Stimulated activated CD8-positive, alpha-beta memory T cell treated with anti-CD3 and anti-CD28 coated beads, Interleukin-4, amount 100 ng/mL, for 1 hour (primary cell): ENCODE measurements at regions not wholly inside any gene's neighbourhood (a gene's known extent, or its start where the extent isn't known, plus 50 kb on each side); places are given as distances from the start of the nearest gene placed in this dataset.

Experiments
- DNase-seq, 2 donors: peaks; one replicate each; pipeline ENCODE4 v3.0.0-alpha.2; 2020; ENCODE audit warnings: low read depth in 2 of 2, low spot score in 1 of 2

DNA sequence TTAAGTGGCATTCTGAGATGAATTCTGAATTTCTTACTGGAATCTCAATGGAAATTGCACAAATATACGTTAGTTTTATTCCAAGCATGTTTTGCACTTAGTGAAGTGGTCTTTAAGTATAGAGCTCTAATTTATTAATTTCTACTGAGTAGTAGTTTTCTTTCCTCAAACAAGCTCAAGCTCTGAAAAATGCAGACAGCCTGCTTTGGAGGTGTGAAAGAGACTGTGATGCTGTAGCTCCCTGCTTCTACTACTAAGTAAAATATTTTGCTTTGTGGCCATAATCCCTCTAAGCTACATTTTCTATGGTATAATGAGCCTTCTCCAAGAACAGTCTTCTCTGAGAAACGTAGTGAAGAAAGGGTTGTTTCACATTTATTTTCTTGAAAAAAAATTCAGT, 243.5 kb upstream of the HS3ST5 start:
- no peak for DNase-seq

DNA sequence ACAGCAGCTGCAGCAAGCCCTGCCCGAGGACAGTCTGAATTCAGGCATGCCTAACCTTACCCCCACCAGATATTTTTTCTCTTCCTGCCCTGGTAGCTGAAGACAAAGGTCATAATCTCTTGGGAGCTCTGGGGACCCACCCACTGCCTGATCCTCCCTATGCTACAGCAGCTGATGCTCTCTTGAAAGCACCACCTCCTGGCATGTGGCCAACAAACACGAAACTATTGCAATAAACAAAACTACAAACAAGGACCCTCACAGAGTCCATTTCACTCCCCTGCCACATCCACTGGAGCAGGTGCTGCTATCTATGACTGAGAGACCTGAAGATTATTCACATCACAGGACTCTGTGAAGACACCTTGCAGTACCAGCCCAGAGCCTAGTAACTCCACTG, 238.5 kb upstream of the HS3ST5 start:
- DNase-seq = no peak

DNA sequence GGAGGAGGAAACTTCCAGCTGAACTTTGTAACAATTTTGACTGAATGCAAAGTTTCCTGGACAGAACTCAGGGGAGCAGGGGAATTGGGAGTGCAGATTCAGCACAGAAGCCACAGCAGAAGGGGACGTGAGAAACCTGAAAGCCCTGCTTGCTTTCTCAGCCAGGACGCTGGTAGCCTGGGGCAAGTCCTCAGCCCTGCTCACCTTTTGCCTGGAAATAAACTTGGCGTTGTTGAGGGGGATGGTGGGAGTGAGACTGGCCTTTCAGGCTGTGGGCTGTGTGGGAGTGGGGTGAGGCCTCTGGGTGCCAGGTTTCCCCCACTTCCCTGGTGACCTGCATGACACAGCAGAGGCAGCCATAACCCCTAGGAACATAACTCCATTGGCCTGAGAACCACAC, 238.1 kb upstream of the HS3ST5 start:
- DNase-seq = no peak

DNA sequence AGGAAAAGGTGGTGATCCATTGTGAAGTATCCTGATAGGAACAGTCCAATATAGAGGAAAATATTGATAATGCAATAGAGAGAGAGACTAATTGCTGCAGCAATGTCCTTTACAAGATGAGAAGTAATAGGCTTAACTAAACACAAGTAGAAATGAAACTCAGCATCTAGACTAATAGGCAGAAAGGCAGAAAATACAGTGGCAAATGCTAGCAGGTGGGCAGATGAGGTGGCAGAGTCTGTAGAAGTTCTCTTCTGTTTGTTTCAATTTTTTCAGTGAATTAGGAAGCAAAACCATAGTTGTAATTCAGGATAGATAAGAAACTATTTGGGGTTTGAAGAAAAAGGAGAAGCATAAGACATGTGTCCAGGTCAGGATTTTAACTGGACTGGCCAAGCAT, 236.7 kb upstream of the HS3ST5 start:
- DNase-seq = no peak

DNA sequence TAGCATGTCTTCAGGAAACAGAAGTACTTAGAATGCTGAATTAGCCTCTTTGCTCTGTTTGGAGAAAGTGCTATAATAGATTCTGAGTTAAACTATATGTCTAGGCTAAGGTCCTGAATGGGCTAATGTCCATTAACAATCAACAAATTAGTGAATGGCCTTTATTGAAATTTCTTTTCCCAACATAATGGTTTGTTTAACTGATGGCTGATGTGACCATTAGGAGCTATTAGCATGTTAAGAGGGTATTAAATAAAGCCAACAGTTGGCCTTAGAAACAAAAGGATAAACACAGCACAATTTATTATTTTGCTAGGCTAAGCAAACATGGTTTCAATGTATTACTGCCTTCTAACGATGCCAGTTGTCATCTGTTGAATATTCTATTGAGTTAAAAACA, 234.3 kb upstream of the HS3ST5 start:
- no peak for DNase-seq

DNA sequence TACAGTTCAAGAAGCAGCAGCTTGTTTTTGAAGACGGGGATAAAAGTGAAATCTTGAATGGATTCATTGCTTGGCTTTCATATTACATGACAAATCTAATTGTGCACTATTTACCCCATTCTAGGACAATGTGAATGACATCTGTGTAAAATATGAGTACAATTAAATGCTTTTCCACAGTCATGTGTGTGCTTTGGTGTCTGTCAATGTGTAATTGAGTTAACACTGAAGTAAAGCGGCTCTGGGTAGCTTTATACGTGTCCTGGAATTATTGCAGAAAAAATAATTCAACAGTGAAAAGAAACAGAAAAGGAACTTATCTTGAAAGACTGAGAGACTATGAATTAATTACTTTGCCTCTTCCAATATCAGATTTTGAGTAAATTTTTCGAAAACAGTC, 233.5 kb upstream of the HS3ST5 start:
- no peak for DNase-seq

DNA sequence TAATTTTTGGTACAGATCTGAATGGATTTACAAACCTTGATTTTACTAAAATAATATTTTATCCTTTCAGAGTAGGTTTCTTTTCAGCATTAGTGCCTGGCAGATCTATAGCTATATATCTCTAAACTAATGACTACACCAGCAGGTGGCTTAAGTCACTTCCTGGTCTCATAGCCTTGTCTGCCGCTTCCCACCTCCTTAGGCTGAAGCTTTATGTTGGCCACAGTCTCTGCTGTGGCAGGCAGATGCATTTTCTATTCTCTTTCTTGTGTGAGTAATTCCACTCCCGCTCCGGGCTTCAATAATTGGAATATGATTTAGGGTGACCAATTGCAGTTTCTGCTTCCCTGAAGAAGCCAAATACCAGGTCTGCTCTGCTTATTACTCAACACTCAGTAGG, 226.8 kb upstream of the HS3ST5 start:
- no peak for DNase-seq

DNA sequence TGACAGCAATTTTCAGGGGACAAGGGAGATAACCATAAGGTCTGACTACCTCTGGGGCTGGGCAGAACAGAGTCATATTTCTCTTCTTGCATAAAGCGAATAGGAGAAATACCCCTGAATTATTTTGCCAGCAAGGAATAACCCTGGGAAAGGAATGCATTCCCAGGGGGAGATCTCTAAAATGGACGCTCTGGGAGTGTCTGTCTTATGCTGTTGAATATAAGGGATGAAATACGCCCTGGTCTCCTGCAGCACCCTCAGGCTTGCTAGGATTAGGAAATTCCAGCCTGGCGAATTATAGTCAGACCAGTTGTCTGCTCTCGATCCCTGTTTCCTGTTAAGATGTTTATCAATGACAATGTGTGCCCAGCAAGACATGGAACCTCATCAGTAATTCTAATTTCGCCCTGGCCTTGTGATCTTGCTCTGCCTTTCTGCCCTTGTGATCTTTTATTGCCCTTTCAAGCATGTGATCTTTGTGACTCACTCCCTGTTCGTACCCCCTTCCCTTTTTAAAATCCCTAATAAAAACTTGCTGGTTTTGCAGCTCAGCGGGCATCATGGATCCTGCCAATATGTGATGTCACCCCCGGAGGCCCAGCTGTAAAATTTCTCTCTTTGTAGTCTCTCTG, 221.6 kb upstream of the HS3ST5 start:
- DNase-seq = no peak

DNA sequence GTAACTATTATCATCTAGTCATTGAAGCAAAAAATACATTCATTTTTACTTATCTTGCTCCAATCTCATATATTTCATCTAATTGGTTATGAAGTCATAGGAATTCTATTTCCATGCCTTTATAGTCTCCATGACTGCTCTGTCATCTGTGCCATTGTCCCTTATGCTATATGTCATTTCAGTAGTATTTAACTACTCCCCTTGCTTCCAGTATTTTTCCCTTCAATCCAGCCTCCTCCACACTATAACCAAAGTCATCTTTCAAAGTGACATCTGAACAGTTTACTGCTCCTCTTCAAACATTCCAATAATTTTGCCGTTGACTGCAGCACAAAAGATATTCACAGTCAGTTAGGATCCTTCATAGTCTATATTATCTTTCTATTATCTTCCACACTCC, 216.6 kb upstream of the HS3ST5 start:
- no peak for DNase-seq

DNA sequence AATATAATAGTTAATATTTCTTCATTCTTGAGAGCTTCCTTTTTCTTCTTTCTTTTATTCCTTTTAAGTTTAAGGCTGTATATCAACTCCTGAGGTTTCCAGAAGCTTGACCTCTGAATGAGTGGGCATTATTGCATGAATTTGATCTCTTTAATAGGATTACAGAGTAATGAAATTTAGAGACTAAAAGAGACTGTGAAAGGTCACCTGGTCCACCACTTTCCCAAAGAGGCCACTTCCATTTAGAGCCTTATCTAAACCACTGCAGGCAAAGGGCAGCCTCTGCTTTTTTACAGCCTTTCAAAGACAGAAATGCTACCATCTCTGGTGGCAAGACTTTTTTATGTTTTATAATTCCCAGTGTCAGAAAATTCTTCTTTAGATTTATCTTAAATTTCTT, 215.3 kb upstream of the HS3ST5 start:
- no peak for DNase-seq

DNA sequence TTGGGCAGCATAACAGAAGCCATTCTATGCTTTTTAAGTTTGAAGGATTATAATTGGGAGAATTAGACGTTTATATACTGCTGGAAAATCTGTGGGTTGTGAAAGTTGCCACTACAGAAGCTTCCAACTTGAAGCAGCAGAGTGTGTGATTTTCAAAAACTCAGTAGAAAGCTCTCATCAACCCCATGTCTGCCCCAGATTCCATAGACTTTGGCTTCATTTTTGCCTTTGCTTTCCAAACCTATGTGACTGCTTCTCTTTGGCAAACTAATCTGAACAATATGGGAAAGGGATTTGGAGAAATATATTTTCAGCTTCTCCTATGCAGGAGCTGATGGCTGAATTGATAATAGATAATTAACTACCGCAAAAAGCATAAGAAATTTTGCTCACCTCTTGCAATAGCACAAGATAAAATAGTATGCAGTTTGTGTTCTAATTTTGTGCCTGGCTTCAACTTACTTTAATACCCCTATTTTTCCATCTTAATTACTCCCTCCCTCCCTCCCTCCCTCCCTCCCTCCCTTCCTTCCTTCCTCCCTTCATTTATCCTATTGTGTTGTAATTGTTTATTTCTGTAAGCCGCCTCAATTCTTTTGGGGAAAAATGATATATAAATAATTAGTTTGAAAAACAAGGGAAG, 214.1 kb upstream of the HS3ST5 start:
- DNase-seq = no peak

DNA sequence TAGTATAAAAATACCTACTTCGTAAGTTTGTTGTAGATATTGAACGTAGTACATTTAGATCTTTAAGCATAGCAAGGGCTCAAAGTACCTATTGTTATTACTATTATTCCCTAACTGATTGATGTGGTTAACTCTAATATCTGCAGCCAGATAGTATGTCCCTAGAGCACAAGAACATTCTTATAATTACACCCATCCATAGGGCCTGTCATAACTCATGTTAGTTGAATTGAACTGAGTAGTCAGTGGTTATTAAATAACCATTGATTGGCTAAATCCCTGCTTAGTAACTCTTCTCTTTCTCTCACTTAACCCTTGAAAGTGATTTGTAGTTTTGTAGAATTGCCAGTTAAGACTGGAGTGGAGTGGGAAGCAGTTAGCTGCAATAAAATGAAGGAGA, 207.5 kb upstream of the HS3ST5 start:
- DNase-seq = no peak

DNA sequence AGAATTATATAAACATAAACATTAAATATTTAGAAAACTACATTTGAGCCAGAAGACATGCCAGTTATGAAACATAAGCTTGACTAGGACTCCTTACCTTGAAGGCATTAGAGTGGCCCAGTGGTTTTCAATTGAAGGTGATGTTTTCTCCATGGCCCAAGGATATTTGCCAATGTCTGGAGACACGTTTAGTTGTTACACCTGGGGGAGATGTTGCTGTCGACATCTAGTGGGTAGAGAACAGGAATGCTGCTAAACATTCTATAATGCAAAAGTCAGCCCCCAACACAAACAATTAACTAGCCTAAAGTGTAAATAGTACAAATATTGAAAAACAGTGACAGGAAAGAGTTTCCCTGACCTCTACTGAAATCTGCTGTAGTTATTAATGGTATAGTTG, 200.9 kb upstream of the HS3ST5 start:
- DNase-seq = no peak

DNA sequence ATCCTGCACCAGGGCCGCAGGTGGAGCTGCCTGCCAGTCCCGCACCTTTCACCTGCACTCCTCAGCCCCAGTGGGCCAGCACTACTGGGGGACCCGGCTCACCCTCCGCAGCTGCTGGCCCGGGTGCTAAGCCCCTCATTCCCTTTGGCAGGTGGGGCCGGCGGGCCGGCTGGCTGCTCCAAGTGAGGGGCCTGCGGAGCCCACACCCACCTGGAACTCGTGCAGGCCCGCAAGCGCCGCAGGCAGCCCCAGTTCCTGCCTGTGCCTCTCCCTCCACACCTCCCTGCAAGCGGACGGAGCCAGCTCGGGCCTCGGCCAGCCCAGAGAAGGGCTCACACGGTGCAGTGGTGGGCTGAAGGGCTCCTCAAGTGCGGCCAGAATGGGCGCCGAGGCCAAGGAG, 199.0 kb upstream of the HS3ST5 start:
- no peak for DNase-seq

DNA sequence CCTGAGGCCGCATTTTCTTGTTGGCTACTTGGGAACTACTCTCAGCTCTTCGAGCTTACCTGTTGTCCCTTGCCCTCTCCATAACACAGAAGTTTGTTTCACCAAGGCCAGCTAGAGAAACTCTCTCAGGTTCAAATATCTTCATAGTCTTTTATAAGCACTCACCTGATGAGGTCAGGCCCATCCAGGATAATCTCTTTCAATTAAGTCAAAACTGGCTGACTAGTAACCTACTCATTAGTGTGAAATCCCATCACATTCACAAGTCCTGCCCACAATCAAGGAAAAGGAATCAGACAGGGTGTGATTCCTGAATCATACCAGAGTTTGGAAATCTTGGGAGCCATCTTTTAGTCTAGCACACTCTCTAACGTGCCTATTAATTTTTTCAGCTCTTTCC, 195.2 kb upstream of the HS3ST5 start:
- no peak for DNase-seq

DNA sequence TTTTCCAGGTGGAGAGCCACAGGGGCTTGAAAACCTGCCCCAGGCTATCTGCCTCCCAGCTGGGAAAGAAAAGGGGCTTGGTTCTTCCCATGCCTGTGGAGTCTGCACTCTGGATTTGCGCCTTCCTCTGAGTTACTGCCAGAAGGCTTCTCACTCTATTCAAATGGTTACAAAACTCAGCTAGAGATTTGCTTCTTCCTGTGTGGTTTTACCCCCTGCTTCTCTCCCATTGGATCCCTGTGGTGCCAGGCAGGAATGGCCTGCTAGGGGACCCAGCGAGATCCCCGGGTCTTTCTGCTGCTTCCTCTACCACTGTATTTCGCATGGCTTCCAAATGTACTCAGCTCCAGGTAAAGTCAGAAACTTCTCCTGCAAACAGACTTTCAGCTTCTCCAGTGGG, 192.0 kb upstream of the HS3ST5 start:
- no peak for DNase-seq

DNA sequence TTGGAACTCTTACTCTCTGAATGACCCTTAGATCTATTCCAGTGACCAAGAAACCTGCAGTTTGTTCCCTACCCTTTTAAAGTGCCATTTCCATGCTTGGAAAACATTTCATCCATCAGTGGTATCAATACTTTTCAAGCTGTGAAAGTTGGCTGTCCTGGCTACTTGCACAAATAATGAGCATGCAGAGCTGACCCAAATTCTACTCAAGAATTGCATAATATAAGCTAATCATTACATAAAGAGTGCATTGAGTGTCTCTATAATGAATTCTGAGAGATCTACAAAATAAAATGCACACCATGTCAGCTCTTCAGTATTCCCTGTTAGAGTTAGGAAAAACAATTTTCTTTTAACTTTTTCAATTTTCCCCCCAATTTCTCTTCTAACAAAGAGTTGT, 181.3 kb upstream of the HS3ST5 start:
- no peak for DNase-seq

DNA sequence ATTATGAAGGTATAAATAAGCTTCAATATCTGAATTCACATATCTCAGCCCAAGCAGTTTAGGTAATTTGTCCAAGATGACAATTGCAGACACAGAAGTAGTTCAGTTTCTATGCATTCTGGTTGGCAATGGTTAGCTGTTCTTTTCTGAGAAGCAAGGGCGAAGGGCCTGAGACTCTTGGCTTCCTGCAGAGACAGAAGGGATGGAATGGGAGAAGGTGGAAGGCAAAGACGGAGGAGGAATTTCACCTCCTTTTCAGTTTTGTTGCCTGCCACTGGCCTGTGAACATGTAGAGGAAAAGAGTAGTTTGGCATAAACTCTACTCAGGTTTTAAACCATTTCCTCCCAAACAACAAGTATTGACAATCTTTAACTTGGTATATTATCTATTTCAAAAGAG, 180.7 kb upstream of the HS3ST5 start:
- DNase-seq = no peak

DNA sequence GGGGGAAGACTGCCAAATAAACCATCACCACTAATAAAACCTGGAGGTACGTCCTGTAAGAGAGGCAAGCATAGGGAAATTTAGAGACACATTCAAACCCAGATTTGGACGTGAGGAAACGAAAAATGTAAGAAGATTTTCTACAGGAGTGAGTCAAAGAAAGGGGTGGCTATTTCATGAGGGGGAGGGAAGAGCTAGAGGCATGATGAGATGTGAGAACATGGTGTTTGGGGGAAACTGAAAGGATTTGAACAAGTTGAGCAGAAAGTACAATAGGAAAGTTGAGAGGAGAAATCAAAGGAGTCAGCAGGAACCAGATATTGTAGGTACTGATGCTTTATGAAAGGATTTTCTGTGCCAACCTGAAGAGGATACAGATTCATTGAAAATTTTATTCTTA, 179.1 kb upstream of the HS3ST5 start:
- DNase-seq = no peak

DNA sequence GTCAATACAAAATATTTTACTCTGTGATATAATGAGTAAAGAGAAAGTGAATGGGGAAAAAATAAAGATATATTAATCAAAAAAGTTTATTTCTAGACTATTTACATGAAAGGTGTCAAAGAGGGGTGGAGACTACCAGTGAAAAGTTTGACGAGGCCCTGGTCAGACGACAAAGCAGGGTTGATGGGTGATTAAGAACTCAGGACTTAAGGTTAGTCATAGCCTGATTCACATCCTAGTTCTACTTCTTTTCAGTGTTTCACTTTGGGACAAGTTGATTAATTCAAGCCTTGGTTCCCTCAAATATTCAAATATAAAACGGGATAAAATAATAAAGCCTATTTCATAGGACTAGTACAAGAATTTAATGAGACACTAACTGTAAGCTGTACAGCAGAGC, 178.2 kb upstream of the HS3ST5 start:
- DNase-seq = no peak

DNA sequence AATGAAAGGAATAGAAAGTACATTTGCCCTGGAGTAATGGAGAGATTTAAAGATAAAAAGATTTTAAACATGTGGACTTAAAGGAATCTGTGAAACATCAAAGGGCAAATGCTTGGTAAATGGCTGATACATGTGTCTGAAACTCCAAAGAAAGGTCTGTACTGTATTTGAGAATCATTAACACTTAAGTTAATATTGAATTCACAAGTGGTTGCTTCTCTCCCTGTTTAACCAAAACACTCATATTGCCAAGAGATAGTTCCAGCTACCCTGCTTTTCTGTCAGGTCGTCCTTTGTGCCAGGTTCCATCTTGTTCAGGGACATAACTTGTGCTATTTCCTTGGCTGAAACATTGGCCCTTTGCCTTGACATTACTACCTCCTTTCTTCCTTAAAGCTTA, 171.3 kb upstream of the HS3ST5 start:
- no peak for DNase-seq

DNA sequence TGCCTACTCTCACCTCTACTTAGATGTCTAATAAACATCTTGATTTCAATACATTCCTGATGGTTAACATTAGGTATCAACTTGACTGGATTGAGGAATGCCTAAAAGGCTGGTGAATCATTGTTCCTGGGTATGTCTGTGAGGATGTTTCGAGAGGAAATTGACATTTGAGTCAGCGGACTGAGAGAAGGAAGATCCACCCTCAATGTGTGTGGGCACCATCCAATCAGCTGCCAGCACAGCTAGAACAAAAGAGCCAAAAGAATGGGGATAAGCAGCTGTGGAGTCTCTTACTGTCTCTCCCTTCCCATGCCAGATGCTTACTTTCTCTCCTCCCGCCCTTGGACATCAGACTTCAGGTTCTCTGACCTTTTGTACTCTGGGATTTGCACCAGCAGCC, 128.6 kb upstream of the HS3ST5 start:
- DNase-seq = no peak

DNA sequence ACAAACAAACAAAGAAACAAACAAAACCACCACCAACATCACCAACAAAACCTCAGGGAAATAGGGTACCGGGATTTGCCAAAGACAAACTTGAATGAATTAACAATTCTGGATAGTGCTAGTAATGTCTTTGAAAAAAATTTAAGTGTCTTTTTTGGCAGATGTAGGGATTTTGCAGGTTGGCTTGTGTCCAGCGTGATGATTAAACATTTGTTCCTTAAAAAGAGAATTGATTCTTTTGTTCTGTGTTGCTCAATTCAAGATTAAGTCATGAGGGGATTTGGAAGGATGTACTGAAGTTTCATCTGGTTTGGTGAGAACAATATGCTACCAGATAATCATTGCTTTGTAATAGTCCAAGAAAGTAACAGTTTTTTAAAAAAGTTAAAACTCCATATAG, 125.1 kb upstream of the HS3ST5 start:
- DNase-seq = no peak

DNA sequence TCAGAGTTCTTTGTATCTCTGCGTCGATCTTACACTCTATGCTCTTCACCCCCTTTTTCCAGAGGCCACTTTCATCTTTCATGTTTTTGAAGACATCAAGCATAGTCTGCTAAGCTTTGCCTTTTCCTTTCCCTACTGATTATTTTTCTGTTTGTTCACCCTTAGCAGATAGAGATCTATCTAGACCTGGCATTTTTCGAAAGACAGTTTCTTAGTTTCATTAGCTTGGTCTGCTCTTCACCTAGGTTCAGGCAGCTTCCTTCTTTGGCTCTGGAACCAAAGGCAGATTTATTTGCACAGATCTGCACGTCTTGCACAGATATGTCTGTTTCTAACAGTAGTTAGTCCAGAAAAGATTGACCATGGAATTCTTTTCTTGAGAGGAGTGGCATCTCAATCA, 122.7 kb upstream of the HS3ST5 start:
- no peak for DNase-seq
